Bronchial epithelial cell (primary cell): ENCODE measurements at regions not wholly inside any gene's neighbourhood (a gene's known extent, or its start where the extent isn't known, plus 50 kb on each side); places are given as distances from the start of the nearest gene placed in this dataset.

Experiments used
- DNase-seq: peaks from one replicate; pipeline ENCODE4 v3.0.0-alpha.2; 2010; ENCODE audit warnings: low read depth
- FAIRE-seq: peaks from 2 replicates; lab custom pipeline; 2011; peaks lifted over from hg19 to GRCh38; lab: Jason Lieb, UNC
- H3K27me3 ChIP-seq: 2 replicates; pipeline ENCODE4 v1.5.1; 2011; ENCODE audit warnings: low read length; ENCODE audit not compliant: control insufficient read depth, insufficient read depth
- H3K36me3 ChIP-seq: 2 replicates; pipeline ENCODE4 v1.5.1; 2011; ENCODE audit warnings: low read length; ENCODE audit not compliant: control insufficient read depth, insufficient read depth
- H3K4me3 ChIP-seq: 2 replicates; pipeline ENCODE4 v1.5.1; 2011; ENCODE audit warnings: mild to moderate bottlenecking, low read depth, low read length, control low read depth
- CTCF ChIP-seq: IDR thresholded peaks from 2 replicates; pipeline ENCODE4 v1.5.1; 2011; ENCODE audit warnings: mild to moderate bottlenecking, moderate library complexity, low read length, control low read depth, inconsistent platforms; ENCODE audit not compliant: insufficient read depth, severe bottlenecking

DNA sequence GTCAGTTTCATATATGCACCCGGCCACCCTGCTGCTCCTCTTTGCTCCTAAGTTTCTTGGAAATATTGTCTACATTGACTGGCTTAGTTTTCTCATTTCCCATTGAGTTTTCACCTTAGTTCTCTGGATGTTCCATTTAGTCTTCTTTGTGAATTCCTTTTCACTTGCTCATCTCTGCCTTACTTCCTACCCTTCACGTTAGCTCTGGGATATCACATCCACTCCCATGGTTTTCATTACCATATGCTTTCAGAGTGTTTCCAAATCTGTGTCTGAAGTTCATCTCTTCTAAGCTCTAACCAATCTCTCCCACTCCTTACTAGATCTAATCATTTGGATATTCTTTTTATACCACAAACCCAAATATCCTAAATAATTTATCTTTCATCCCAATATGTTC lies 226.4 kb downstream of the FAM76B start:
- Histone ChIP-seq H3K4me3 (no peak overlapping the region), H3K27me3 (no peaks in the 10 kb centered on the region), H3K36me3 (no peaks in the 10 kb centered on the region)
- DNase-seq (peak; percentile 48), FAIRE-seq (no peak)
- TF ChIP-seq CTCF: no peak

DNA sequence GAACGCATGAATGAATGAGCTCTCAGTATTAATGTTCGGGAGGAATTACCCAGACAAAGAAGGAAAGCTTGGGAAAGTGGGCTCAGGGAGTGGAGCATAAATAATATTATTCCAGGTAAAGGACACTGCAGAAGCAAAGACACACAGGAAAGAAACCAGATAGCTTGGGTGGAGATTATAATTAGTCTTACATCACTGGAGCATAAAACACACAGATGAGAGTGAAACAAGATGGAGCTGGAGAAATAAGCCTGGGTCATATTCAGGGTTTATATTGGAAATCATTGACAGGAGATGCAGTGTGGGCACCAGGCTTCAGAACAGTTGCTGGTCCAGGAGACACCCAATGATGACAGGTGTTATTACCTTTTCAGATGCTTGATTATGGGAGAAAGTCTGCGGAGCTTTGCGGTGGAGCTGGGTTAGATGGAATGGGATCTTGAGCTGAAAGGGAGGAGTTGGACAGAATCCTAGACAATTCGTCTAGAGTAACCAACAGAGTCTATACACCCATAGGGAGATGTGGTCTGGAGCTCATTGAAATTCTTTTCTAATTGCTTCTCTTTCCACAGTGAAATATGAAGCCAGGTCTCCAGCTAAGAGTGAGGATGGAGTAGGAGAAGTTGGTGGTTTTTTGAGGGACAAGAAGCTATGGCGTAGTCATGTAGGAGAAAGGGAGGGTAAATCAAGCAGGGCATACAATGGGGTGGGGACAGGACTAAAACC lies 227.2 kb downstream of the FAM76B start:
- DNase-seq (no peak), FAIRE-seq (no peak)
- no peaks in the 10 kb centered on the region for H3K36me3 ChIP-seq
- no peak for TF ChIP-seq CTCF
- H3K4me3 ChIP-seq: no peak overlapping the region
- H3K27me3 ChIP-seq: no peaks in the 10 kb centered on the region

DNA sequence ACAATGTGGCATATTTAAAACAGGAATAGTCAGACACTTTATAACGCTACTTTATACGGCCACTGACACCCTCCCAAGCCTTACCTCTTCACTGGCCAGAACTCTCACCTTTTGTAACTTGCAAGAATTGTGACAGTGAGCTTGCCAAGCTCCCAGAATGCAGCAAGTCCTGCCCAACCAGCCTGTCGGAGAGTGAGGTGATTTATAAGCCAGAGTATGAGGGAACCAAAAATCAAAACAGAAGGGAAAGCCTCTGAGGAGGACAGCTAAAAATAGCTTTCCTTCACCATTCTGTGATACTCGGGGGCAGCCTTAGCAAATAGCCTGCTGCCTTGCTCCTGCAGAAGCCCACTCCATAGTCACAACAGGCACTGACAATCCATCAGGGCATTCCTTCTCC lies 229.7 kb downstream of the FAM76B start:
- H3K36me3 ChIP-seq: no peaks in the 10 kb centered on the region
- no peak for TF ChIP-seq CTCF
- DNase-seq: no peak
- no peaks in the 10 kb centered on the region for H3K27me3 ChIP-seq
- FAIRE-seq: no peak
- H3K4me3 ChIP-seq: no peak overlapping the region

- TF ChIP-seq CTCF: no peak
- Histone ChIP-seq H3K36me3 (no peaks in the 10 kb centered on the region), H3K4me3 (no peak overlapping the region), H3K27me3 (no peaks in the 10 kb centered on the region)
- FAIRE-seq (no peak), DNase-seq (no peak)
These were observed 232.2 kb downstream of the FAM76B start for GRCh38 chr11:95557376-95557775.

- no peak for DNase-seq
- TF ChIP-seq CTCF: no peak
- no peaks in the 10 kb centered on the region for H3K36me3 ChIP-seq
- no peaks in the 10 kb centered on the region for H3K27me3 ChIP-seq
- no peak for FAIRE-seq
- H3K4me3 ChIP-seq: no peak overlapping the region
These were observed 233.0 kb downstream of the FAM76B start for GRCh38 chr11:95556342-95557163.
